GM18870 (cell line): ENCODE measurements at regions not wholly inside any gene's neighbourhood (a gene's known extent, or its start where the extent isn't known, plus 50 kb on each side); places are given as distances from the start of the nearest gene placed in this dataset.
"Not testable (repeated sequence)": the region's sequence is repeated elsewhere in the genome, so short reads cannot be mapped to it uniquely, and the experiment has no call there.

Source experiments
- ATAC-seq: cut with Tn5 transposase; IDR thresholded peaks from one replicate; pipeline ENCODE4 v1.9.1; 2021; ENCODE audit warnings: moderate library complexity; ENCODE audit not compliant: unreplicated experiment

GRCh38 chr18:39178166-39178565, 1612.6 kb upstream of the CELF4 start:
- ATAC-seq = no peak

GRCh38 chr18:39172695-39173421, 1607.3 kb upstream of the CELF4 start:
- ATAC-seq = no peak

GRCh38 chr18:39168723-39169122, 1603.1 kb upstream of the CELF4 start:
- no peak for ATAC-seq

GRCh38 chr18:39167990-39168389, 1602.4 kb upstream of the CELF4 start:
- no peak for ATAC-seq

- no peak for ATAC-seq
Measured at GRCh38 chr18:39166776-39167175, 1601.2 kb upstream of the CELF4 start.

- no peak for ATAC-seq
Measured at GRCh38 chr18:39162013-39162827, 1596.6 kb upstream of the CELF4 start.

DNA sequence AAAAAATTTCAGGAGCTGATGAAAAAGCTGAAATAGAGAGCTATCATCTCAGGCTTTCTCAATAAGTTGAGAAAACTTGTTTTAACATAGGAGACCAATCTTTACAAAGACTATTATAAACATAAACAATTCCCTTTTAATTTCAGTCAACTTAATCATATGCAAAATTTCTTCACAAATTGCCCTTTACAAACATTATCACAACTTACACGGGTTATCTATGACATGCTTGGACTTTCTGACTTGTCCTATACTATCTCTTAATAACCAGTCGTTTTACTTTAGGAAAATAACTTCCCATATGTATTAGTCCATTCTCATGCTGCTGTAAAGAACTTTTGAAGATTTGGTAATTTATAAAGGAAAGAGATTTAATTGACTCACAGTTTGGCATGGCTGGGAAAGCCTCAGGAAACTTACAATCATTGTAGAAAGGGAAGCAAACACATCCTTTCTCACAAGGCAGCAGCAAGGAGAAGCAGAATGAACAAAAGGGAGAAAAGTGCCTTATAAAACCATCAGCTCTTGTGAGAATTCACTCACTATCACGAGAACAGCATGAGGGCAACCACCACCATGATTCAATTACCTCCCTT, 1583.7 kb upstream of the CELF4 start:
- no peak for ATAC-seq

GRCh38 chr18:39134255-39134654, 1568.7 kb upstream of the CELF4 start:
- ATAC-seq = no peak

DNA sequence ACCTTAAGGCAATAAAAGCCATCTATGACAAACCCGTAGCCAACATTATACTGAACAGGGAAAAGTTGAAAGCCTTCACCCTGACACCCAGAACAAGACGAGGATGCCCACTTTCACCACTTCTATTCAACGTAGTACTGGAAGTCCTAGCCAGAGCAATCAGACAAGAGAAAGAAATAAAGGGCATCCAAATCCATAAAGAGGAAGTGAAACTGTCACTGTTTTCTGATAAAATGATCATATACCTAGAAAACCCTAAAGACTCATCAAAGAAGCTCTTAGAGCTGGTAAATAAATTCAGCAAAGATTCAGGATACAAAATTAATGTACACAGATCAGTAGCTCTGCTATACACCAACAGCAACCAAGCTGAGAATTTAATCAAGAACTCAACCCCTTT, 1561.9 kb upstream of the CELF4 start:
- ATAC-seq = not testable (repeated sequence)

- ATAC-seq = no peak
Measured at GRCh38 chr18:39113790-39114189, 1548.2 kb upstream of the CELF4 start.

GRCh38 chr18:39105104-39105503, 1539.5 kb upstream of the CELF4 start:
- ATAC-seq = no peak

DNA sequence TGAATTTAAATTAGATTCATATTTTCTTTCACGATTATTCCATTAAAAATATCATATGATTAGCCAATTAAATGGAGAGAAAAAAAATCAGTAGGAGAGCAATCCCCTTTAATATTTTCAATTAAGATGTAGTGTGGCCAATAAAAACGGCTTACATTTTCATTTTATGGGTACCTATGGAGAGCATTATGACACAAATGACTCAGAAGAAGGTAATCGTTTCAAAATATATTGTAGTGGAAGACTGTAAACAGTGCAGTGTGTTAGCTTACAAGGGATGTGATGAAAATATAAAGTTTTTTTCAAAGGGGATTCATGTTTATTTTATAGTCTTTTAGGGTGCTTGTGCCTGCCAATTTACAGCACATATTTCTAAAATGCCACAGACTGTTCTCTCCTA, 1507.4 kb upstream of the CELF4 start:
- no peak for ATAC-seq

- ATAC-seq = no peak
Measured at GRCh38 chr18:39062426-39062825, 1496.8 kb upstream of the CELF4 start.

DNA sequence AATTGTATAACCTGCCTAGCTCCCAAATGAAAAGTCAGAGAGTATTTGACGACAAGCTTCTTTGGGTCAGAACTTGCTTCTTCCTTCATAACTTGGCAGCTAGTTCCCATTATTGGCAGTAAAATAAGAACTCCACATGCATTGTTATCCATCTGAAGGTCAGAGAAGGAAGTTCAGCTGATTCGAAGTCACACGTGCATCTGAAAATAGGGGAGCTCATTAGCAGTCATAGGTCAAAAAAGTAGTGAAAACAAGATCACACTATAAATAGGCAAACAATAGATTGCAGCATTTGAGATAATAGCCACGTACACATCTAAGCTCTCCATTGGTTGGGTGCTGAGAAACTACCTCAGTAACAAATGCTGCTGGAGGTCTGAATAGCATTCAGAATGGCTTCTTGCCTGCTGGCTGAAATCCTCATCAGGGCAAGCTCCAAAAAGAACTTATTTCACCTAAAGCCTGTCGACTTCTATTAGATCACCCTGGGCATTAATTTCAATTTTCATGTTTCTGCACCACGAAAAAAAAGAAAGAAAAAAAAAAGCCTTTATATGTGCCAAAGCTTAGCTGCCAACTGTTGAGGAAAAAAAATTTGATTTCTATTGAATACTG, 1492.9 kb upstream of the CELF4 start:
- no peak for ATAC-seq

- no peak for ATAC-seq
Measured at GRCh38 chr18:39057423-39058064, 1491.9 kb upstream of the CELF4 start.

DNA sequence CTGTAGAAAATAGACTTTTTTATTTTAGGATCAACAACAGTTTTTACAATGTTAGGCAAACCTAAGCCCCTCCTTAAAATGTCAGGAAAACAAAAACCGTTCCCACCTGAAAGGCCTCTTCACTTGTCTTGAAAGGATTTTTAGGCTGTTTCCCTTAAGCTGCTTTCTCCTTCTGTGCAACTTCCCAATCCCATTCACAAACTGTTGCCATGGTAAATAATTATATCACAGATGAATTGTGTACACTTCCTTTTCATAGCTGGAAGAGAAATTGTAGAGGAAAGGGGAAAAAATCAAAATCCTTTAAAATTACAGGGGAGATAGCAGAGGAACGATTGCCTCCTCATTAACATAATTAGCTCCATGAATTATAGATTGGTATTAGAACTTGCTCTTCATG, 1488.0 kb upstream of the CELF4 start:
- no peak for ATAC-seq

- ATAC-seq = no peak
Measured at GRCh38 chr18:39051013-39051412, 1485.4 kb upstream of the CELF4 start.

DNA sequence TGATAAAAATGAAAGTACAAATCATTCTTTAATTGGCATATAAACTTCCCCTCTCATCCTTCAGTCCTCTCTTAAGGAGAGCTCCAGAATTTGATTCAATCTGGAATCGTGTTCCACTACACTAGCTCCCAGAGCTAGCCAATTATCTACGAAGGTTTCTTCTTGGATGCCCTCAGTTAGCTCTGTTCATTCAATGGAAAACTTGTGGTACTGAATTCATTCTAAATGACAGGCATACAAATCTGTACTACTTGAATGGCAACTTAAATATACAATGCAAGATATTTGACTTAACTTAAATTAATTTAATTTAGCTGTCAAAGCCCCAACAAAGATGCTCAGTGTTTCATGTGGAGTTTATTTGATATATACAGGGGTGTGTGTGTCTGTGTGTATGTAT, 1474.2 kb upstream of the CELF4 start:
- no peak for ATAC-seq

- ATAC-seq = no peak
Measured at GRCh38 chr18:39037925-39038324, 1472.3 kb upstream of the CELF4 start.

DNA sequence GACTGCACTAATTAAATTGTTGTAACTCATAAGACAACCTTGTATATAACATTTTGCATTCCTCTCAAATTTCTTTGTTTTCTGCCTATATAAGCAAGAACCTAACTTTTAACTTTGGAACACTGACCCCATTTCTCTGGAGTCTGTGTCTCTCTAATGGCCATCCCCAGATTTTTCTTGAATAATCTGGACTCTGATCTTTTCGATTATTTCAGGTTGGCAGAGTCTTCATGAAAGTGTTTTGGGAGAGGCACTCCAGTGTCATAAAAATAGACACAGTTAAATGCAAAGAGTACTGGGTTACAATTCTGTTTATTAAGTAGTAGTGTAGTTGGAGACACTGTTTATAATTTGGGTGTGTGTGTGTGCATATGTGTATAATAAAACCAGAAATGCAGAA, 1467.7 kb upstream of the CELF4 start:
- ATAC-seq = no peak

DNA sequence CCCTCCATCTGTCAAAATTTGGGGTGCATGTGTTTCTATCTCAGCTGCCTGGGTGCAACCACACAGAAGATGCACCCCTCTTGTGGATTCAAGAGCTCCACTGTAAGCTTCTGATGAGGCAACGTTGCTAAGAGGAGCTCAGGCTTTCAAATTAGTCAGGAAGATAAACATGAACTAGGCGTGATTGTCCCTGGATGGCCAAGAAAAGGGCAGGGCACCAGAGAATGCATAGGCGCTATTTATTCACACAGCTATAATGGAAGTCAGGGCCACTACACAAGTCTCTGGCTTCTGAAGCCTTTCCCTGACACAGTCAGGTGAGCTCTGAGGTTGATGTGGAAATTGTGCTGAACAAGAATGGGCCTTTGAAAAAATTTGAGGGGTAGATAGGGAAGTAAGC, 1466.0 kb upstream of the CELF4 start:
- ATAC-seq = no peak
